Right renal pelvis (tissue), 4 donors: ENCODE measurements at regions not wholly inside any gene's neighbourhood (a gene's known extent, or its start where the extent isn't known, plus 50 kb on each side); places are given as distances from the start of the nearest gene placed in this dataset.

ENCODE experiments used
- DNase-seq, 4 donors: peaks; one replicate each; pipeline ENCODE4 v3.0.0-alpha.2; 2013; ENCODE audit warnings: low read depth in 4 of 4, low spot score in 3 of 4, missing footprints in 1 of 4

DNA sequence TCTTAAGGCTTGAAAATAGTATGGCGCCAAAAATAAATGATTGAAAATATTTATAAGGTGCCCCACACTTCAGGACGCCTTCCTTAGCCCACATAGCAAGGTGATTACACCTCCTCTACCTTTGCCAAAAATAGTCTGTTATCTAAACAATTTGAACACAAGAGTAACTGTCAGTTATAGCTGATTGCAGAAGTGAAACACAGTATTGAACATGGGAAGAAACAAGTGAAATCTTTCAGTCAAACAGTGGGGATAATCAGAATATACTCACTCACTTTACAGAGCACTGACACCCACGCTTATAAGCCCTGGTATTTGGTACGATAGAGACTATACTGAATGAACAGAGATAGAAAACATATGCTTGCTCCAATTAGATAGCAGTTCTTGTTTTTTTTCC lies 203.1 kb downstream of the RAB38 start:
- DNase-seq, result no peak

DNA sequence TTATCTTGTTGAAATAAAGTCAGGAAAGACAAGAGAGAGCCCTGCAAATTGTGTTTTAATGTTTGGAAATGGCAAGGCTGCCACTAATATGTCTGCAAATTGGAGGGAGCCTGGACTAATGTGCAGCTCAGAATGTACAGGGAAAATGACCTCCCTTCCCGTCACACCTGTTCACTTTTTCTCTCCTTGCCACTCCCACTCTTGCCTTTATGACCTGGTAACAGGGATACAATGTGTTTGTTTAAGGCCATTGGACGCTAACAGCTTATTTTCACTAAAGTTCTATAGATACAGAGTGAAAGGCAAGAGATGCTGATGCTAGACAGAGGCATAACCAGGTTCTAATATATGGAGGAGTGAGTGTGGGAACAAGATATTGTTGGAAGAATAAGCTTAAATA lies 203.9 kb downstream of the RAB38 start:
- no peak for DNase-seq

- no peak for DNase-seq
These were observed 204.5 kb downstream of the RAB38 start for GRCh38 chr11:87970762-87971161.

GRCh38 chr11:87967459-87967858 lies 207.8 kb downstream of the RAB38 start:
- DNase-seq, result no peak

- peak in 2 of 4 donors; percentile 2 to 8 for DNase-seq
These were observed 208.5 kb downstream of the RAB38 start for GRCh38 chr11:87966694-87967093.

GRCh38 chr11:87966216-87966615 lies 209.0 kb downstream of the RAB38 start:
- no peak for DNase-seq

- DNase-seq, result no peak
These were observed 213.6 kb downstream of the RAB38 start for GRCh38 chr11:87961606-87962005.

DNA sequence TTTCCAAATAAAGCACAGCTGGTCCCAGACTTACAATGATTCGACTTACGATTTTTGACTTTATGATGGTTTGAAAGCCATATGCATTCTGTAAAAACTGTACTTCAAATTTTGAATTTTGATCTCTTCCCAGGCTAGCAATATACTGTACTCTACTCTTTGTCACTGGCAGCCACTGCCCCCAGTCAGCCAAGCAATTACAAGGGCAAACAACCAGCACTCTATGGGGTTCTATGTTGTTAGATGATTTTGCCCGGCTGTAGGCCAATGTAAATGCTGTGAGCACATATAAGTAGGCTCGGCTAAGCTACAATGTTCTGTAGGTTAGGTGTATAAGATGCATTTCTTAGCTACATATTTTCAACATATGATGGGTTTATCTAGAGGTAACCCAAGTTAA lies 217.3 kb downstream of the RAB38 start:
- DNase-seq, result no peak

- no peak for DNase-seq
These were observed 220.8 kb downstream of the RAB38 start for GRCh38 chr11:87954476-87954875.

DNA sequence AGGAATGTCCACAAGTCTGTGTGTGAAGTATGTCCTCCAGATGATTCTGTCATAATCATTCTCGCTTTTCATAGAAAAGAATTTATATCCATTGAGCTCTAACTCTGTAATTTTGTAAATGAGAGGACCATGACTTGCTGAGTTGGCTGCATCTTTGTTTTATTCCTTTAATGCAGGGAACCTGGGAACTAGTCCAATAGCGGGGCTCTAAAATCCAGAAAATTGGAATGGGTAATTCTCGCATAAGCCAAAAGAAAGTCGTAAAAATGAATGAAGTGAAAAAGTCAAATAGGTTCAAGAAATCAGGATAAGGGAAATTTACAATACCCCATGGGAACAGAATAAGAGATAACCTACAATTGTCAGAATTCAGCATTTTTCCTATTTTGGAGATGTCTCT lies 232.5 kb downstream of the RAB38 start:
- DNase-seq, result peak in 2 of 4 donors; percentile 5 to 6

DNA sequence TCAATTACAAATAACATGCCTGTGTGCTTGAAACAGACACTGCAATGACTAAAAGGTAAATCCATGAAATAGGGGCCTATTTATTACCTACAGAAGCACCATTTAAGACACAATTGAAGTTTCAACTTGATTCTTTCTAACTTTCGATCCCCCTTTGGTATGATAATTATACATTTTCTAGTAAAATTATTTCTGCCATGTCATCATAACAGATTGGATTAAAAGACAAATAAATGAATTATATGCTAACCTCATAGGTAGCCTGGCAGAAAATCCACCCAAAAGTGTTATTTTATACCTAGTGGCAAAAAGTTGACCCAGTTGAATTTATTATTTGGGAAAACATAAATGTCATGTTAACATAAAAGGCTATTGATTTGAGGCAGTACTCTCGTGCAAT lies 241.1 kb downstream of the RAB38 start:
- DNase-seq, result no peak

- no peak for DNase-seq
These were observed 248.8 kb downstream of the RAB38 start for GRCh38 chr11:87926250-87926970.

DNA sequence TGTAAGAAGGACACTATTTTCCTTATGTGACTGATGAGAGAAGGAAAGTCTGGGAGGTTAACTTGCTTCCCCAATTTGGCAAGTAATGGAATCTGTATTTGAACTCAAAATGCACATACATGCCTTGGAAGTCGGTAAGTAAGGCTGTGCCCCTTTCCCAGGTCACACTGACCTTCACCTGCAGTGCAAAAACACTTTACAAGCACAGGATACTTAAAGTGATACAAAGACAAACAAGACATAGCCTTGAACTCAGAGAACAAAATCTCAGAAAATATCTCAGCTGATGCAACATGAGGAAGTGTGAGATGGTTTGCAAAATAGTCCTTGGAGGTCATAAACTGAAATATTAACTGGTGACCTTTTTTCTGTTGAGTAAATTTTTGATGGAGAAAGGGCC lies 251.1 kb downstream of the RAB38 start:
- no peak for DNase-seq

DNA sequence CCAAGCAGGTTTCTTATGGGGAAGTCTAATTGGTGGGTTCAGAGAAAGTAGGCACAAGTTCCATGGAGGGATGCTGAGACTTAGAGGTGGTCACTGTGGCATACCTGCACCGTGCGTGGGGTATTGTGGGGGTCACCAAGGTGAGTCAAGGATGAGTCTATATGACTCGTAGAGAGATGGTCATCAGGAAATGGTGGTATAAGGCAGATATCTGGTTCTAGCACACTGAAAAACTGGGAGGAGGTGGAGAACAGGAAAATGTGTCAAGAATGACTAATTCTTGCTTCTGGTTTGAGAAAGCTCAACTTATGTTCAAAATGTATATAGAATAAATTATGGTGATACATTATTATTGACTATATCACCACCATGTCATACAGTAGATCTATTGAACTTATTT lies 258.1 kb downstream of the RAB38 start:
- DNase-seq, result no peak

- DNase-seq, result no peak
These were observed 266.1 kb downstream of the RAB38 start for GRCh38 chr11:87909178-87909577.

- no peak for DNase-seq
These were observed 267.2 kb downstream of the RAB38 start for GRCh38 chr11:87908086-87908485.

DNA sequence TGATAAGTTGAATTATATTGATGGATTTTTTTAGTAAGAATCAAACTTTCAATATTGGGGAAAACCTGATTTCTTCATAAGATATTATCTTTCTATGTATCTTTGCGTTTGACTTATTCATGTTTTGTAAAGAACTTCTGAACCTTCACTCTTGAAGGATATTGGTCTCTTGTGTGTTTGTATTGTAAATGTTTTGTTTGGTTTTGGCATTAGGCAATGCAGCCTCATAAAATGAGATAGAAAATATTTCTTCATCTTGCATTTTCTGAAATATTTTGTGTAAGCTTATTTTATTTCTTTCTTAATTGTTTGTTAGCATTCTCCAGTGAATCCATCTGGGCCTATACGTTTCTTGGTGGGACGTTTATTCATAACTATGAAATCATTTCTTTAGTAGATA lies 271.9 kb downstream of the RAB38 start:
- no peak for DNase-seq

DNA sequence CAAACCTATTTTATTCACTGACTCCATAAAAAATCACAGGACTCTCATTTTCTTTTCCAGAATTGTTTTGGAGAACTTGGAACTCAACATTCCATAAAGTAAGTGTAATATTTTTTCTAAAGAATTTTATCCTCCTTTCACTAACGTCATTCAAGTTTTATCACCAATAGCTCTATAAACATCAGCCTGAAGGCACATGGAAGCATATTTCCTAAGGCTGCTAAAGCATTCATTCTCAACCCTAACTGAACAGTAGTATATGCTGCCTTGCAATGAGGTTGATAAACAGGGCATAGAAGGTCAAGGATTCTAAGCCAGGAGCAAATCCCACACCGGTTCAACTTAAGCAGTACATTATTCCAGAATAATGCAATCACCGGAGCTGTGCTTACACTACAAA lies 273.9 kb downstream of the RAB38 start:
- no peak for DNase-seq

DNA sequence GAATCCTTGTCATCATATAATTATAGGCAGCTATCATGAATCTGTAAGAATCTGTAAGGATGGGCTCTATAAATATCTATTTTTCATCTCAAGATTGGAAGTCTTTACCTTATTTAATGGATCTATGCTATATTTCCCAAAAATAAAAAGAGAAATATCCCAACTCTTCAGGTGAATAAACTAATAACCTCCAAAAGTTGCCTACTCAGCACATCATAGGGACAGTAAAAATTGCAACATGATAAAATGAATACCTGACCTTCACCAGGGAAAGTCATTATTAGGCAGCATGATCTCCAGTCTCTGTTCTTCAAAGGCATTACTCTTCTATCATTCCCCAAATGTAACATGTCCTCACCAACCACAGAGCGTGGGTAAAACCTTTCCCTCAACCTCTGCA lies 277.3 kb downstream of the RAB38 start:
- DNase-seq, result no peak

DNA sequence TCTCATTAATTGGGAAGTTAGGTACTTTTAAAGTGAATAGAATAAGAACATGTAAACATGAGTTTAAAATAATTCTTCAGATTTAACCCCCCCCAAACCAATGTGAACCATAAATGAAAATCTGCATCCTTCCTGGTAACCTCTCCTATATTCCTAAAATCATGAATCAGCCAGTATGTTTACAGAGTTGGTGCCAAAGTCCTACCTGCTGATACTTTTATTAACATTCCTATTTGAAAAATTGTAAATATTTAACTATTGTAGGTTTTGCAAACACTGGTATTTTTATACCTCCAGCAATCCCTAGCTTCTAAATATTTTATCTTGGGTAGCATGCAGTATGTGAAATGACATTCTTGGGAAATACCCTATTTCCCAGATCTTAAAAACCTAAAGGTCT lies 278.2 kb downstream of the RAB38 start:
- no peak for DNase-seq

- no peak for DNase-seq
These were observed 280.3 kb downstream of the RAB38 start for GRCh38 chr11:87894961-87895360.

DNA sequence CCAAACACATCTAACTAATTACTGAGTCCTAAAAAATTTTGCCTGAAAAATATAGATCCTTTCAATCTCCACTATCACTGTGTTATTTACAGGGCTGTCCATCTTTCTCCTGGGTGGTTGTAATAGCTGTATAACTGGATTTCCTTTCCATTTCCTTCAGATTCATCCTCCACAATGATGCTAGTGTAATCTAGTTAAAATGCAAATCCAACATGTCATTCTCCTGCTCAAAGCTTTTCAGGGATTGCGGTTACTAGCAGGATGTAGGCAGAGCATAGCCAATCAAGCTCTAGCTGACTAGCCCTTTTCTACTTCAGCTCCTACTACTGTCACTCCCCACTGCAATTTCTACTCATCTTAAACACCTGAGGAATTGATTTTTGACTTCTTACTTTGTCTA lies 283.0 kb downstream of the RAB38 start:
- DNase-seq, result no peak

GRCh38 chr11:87889126-87889525 lies 286.1 kb downstream of the RAB38 start:
- no peak for DNase-seq
